ENCODE measurements at regions not wholly inside any gene's neighbourhood (a gene's known extent, or its start where the extent isn't known, plus 50 kb on each side); places are given as distances from the start of the nearest gene placed in this dataset.

DNA sequence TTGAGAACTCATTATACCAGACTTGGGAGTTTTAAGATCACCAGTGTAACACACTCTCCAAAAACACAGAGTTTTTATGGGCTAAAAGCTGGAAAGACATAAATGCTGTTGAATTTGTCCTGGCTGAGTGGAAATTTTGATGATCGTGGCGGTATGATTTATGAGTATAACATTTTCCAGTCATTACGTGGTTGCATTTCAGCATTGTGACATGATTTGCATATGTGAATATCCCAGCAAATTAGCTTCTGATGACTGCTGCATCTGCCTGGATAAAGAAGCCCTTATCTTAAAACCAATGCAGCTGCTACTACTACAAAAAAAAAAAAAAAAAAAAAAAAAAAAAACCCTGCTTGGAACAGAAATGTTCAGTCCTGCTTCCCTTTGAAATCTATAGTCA is 850.9 kb downstream of the TFAP2A start:
- DNase-seq, result peak; percentile 55

DNA sequence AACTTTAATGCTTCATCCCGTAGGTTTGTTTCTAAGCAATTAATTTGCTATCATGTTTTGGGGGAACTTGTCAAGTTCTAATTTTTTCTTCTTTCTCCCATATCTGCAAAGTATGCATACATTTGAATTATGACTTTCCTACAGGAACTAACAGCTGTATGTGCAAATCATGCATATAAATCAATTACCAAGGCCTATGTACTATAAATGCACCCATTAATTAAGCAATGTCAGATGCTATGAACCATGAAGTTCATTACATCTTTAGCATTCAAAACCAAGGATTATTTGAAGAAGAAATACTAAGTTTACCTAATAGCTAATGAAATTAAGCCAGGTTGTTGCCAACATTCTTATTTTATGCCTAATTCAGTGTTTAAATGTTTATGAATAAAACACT is 851.3 kb downstream of the TFAP2A start:
- no peak for DNase-seq

DNA sequence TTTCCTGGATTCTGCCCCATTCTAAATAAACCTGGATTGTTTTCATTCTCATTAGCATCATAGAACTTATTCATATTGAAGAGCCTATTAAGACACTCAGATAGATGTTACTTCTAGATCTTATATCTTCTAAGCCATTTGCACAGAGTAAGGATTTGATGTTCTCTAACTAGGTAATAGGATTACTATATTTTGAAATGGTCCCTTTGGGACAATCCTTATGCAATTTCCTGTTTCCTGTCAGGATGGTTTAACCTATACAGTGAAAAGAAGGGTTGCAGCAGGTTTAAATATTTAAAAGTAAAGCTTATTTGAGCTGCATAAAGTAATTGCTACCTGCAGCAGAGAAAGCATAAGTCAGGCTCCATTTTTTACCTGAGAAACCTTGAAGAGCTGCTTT is 860.1 kb downstream of the TFAP2A start:
- no peak for DNase-seq

DNA sequence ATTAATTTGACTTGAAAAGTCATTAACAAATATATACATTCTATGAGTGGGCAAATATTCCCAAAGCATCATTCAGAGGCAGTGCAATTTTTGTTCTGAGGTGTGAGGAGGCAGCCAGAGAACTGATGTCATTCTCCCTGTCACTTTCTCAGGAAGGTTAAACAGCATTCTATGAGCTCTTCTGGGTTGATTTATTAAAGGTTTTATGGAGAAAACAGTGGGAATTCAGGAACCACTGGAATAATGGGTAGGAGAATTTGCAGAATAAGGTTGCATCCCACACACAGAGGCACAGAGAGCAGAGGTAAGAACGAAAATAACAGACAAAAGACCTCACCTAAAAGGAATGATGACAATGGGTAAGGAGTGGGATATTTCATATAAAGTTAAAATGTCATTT is 860.6 kb downstream of the TFAP2A start:
- DNase-seq, result no peak

DNA sequence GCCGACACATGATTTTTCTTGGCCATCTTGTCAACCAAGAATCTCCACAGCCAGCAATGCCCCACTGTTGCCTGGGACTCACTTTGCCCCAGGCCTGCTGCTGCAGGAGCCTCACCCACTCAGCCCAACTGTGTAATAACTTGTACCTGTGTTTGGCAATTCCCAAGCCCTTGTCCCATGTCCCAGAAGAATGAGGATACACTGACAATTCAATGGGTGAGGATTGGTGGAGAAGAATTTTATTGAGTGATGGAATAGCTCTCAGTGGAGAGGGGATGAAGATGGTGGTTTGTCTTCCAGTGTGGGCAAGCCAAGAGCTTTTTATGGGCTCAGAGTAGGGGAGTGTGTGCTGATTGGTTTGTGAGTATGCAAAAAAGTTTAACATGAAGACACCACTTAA is 861.9 kb downstream of the TFAP2A start:
- DNase-seq, result no peak

DNA sequence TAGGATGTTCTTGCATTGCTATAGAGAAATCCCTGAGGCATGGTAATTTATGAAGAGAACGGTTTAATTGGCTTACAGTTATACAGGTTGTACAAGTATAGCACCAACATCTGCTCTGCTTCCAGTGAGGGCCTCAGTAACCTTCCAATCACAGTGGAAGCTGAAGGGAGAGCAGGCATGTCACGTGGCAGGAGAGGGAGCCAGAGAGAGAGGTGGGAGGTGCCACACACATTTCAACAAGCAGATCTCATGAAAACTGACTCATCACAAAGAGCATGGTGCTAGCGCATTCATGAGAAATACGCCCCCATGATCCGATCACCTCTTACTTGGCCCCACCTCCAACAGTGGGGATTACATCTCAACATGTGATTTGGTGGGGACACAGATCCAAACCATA is 871.2 kb downstream of the TFAP2A start:
- DNase-seq, result no peak

DNA sequence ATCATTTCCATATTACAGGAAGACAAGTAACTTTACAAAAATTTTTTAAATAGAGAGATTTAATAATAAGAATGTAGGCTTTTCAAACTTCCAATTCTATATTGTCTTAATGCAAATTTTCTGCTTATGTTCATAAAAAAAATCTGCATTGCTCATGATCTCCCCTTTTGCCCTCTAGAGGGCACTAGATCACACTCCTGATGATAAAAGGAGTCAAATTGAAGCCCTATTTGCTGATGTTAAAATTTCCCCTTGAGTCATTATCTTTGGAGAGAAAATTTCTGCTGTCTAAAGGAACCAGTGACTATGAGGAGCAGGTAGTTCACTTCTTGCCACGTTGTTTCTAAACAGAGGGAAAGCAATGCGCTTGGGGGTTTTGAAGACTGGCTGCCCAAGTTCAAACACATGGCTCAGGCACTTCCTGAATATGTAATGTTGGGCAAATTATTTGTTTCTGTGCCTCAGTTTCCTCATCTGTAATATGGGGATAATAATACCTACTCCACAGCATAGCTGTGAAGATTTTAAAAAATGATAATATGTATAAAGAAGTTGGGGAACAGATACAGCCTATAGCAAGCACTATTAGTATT is 874.2 kb downstream of the TFAP2A start:
- peak; percentile 59 for DNase-seq

DNA sequence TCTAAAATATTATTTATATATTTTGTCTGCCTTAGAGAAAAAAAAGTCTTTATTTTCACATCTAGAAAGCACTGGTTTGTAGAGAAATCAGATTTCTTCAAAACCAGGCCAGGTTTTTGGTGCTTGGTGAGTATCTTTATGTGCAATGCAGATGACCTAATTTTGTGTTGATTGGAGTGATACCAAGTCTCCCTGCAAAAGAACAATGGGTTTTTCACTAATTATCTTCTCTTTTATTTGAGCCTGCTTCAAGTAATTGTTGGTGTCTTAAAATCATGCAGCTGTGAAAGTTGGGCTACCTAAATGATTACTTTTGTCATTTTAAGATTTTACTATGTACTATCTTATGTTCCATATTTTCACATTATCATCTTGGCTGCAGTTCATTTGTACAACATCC is 874.7 kb downstream of the TFAP2A start:
- DNase-seq, result no peak

DNA sequence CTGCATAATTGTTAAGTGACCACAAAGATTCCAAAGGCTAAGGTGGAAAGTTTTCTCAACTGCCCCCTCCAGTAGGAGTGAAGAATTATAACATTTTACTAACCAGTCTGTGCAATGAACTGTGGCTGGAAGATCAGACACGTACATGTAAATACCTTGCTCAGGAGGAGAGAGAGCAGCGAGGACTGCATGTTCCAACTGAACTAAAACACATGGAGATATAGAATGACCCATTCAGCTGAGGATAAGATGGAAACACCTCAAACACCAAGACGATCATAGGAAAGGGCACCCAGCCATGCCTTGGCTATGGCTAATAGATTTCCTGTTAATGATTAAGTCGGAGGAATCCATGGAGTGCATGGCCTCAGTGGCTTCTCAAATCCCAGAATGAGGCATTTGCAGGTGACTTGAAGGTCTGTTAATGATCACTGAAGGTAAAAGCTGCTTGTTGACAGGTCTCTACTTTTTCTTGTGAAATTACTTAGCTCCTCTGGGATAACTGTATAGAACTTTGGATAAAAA is 875.6 kb downstream of the TFAP2A start:
- DNase-seq, result no peak

DNA sequence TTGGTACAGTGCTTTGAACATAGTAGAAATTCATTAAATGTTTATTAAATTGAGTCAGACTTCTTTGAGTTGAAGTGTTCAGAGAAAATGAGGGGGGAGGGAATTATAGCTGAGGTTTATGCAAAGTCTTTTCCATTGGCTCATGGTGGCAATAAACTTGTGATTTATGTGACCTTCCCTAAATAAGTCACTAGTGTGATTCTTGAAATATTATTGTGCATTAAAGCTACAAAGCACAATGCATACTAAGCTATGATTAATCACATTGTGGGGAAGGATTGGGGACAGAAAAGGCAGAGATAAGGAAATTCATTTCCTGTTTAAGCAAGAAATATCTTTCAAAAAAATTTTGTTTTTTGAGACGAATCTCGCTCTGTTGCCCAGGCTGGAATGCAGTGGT is 877.5 kb downstream of the TFAP2A start:
- DNase-seq, result peak; percentile 71

DNA sequence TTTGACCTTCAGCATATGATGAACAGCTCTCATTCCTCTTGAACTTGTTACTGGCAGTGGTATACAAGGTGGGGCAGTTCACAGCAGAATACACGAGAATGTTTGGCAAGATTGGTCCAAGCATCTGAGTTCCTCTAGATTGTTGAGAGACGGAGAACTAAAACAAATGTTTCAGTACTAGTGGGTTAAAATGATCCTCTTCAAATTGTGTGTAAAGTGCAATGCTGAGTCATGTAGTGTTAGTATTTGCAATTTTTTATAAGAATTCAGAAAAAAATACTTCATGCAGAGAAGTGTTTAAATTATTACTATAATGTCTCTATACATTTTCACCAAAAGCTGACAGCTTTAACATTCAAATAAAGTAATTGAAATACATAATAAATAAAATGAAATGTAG is 879.8 kb downstream of the TFAP2A start:
- no peak for DNase-seq

DNA sequence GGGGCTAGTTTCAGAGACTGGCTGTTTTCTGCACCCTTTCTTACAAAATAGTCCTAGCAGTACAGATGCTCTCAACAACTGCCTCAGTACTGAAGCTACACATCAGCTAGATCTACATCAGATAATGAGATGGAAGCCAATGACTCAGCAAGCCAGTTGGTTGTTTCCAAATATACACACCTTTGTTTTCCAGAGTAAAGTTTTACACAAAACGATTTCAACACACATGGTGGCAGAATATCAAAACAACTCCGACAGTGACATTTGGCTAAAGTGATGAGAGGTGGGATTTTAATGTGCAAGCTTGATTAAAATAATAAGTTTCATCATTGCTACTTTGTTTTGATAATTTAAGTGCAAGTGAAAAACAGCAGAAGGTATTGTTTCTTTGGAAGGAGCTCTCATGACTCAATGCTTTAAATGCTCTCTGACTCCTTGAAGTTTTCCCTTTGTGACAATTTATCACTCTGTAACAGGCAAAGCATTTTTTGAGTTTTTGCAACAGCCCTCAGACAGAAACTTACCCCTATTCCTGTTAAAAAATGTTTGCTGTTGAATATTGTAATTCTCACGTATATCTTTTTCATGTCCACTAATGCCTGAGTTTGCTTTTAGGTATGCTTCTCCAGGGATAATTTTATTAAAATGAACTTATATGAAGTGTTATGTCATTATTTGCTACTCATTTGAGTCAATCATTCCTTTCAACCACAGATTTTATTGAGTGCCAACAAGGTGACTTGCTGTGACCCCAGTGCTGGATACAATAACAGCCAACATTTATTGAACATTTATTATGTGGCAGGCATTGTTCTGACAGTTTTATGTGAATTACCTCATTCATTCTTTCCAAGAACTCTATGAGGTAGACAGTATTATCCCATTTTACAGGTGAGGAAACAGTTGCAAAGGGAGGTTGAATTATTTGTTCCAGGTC is 882.0 kb downstream of the TFAP2A start:
- DNase-seq, result peak; percentile 41

DNA sequence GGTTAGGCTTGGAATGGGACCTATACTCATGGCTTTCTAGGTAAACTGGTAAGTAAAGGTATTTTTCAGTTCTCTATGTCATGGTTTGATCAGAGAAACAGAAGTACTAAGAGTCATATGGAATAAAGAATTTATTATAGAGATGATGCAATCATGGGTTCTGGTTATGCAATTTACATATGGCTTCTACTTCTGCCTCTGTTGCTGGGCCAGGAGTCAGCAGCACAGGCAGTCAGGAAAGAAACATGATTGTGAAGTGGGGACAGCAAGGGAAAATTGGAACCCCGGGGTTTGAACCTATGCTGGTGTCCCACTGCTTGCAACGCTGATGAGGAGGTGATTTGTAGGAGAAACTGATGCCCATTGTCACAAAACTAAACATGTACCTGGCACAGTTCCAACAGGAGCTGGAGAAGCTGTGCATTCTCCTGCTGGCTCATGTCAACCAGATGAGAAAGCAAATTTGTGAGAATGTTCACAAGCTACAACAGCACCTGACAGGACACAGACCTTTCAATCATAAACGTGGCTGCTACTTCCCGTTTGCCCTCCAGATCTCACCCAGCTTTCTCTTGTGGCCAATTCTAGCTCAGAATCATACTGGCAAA is 887.1 kb downstream of the TFAP2A start:
- peak; percentile 6 for DNase-seq

DNA sequence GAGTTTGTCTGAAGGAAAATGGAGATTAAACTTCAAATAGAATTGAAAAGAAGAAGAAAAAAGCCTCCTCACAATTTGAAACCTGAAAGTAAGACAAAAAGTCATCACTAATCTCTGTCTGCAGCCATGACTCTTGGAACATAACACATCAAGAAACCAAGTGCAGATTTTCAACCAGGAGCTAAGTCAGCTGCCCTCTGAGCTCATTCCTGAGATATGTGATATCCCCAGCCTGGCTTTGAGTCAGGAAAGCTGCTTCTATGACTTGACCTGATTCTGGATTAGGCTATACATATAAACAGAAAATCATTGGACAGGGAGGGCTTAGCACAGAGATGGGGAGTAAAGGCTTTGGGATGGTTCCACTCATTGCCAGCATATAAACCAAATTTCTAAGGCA is 891.4 kb downstream of the TFAP2A start:
- DNase-seq, result peak; percentile 92

DNA sequence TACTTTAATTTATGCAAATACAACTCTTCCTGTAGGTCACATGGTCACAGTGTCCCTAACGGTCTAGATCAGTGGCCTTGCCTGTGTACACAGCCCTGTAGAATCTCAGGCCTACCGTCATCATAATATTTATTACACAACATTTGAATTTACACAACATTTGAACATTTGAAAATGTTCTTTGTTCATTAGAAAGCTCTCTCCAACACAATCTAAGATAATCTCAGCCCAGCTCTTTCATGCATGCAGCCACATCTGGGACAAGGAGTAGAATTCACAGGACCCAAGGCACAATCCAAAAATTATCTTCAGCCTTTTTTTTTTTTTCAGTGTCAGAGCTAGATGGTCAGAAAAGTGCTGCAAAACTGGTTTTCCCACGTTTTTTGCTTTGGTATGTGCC is 892.8 kb downstream of the TFAP2A start:
- no peak for DNase-seq

DNA sequence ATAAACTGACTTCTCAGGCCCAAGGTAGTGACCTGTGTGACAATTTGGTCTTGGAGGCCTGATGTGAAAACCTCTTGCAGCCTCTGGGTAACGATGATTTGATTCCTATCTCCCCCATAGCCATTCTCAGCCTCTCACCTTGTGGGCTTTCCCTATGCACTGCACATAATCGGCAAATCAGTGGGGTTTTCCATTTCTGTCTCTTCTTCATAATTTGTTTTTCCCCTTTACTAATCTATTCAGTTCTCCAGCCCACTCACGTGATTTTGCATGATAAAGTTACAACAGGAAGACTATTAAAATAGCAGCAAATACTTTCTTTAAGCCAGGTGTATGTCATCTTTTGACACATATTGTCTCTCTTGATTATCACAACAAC is 893.7 kb downstream of the TFAP2A start:
- DNase-seq, result no peak

DNA sequence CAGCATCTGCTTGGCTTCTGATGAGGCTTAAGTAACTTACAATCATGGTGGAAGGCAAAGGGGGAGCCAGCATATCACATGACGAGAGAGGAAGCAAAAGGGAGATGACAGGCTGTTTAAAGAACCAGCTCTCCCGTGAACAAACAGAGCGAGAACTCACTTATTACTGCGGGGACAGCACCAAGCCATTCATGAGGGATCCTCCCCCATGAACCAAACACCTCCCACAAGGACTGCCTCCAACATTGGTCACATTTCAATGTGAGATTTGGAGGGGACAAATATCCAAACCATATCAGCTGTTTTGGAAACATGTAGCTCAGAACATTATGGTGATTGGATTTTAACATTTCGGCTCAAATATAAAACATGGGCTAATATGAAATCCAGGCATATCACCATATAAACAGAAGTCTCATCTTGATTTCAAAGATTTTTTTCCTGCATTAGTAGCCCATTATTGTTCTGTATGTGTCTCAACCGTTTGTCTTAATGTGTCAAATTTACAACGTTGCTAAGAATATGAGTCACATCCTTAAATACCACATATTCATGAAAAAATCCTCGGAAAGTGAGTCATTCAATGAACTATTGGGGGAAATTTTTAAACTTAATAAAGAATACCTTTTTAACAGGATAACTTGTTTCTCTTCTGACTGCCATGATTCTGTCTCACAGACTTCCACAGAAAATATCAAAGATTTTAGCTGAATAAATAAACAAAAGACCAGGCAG is 894.3 kb downstream of the TFAP2A start:
- DNase-seq, result peak; percentile 88

DNA sequence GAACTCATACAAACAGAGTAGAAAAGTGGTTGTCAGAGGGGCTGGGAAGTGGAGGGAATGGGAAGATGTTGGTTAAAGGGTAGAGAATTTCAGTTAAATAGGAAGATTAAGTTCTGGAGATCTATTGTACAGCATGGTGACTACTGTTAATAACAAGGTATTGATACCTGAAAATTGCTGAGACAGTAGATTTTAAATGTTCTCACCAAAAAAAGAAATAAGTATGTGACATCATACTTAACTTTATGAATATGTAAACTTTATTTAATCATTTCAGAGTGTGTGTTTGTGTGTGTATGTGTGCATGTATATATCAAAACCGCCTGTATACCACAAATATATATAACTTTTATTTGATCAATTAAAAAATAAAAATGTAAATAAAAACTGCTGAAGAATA is 896.4 kb downstream of the TFAP2A start:
- no peak for DNase-seq

DNA sequence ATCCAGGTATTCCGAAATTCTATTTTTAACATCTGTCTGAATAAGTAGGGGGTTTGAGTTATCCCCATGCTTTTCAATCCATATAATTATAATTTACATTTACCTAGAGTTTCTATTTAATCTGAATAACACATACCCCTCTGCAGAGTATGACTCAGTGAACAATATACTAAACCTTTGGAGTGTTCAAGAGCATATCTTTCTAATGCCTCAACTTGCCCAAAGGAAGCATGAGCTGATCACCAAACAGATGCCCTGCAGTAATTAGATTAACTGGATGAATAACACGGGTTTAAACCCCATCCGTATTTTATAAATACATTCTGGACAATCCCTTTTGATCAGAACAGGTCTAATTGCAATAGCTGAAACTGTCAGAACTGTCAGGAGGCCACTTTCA is 897.1 kb downstream of the TFAP2A start:
- DNase-seq, result no peak

DNA sequence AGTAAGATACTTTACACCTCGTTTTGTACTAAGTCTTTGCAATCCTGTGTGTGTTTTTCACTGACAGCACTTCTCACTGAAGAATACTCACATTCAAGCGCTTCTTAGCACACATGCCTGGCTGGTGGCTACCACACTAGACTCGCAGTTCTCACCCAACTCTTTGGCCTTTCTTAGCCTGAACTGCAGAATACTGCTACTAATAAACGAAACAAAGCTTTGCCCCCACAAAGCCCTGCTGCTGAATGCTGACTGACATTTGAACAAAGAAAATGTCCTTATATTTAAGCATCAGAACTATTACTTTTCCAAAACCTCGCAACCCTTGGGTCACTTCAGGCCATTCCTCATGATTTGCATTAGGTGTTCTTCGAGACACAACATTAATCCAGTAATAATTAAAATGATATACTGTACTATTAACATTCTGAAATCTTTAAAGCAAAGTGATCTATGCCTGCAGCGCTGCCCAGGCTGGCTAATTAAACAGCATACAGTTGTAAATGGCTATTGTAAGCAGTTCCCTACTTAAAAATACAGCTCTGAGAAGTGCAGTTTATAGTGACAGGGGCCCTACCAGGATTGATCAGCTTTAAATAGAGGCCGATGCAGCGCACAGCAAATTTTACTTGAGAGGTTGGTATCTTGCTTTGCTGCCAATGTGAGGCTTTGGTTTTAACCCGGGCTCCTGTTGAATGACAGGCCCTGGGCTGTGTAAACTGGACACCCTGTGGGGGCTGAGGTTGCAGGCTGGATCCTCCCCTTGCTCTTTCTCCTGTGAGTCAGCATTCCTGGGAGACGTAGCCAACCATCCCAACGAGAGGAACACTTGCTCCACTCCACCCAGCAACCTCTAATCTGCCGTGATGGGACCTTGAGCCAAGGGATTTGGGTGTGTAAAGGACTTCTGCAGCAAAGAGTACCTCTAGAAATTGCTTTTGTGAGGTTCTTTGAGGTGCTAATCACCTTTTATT is 899.0 kb downstream of the TFAP2A start:
- DNase-seq, result peak; percentile 78

DNA sequence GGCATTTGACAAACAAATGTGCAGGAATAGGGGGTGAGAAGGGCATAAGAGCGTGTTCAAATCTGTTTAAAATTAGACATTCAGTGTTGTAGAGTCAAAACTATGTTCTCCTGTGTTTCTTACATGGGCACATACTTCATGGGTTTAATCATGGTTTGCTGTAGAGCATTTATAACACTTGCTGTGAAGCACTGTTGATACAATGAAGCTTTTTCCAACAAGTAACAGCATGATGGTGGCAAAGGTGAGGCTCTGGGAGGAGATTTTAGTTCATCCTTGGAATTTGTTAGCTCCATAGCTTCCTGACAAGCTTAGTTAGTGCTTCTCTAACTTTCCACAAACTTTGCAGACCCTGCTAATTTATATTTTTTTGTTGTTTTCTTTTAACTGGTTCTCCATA is 900.7 kb downstream of the TFAP2A start:
- DNase-seq, result no peak

DNA sequence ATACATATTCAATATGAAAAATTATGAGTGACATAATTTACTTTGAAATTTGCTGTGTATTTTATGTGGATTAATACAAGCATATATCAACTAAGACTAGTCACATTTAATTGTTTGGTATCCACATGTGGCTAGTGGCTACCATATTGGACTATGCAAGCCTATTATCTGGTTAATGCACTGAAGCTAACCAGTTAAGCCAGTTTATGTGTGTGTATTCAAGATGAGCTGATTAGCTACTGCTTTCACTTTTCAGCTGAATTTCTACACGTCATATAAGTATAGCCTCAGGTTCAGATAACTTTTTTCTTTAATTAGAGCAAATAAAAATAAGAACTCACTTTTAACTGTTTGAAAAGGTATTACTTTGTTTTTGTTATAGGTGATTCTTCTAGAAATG is 903.7 kb downstream of the TFAP2A start:
- DNase-seq, result no peak
